Liver (tissue), 3 donors: ENCODE measurements at regions not wholly inside any gene's neighbourhood (a gene's known extent, or its start where the extent isn't known, plus 50 kb on each side); places are given as distances from the start of the nearest gene placed in this dataset.

Experiments
- CTCF ChIP-seq: fragments of 150-350 bp; IDR thresholded peaks from 2 replicates; pipeline ENCODE4 v1.5.1; 2017; ENCODE audit warnings: improper control_type of control experiment, low read depth, low read length; ENCODE audit not compliant: missing input control
- GABPA ChIP-seq, 2 donors: IDR thresholded peaks in 1 of 2; conservative IDR thresholded peaks in 1 of 2; 2 replicates each; pipeline ENCODE4 v1.6.1; 2016; ENCODE audit warnings: antibody characterized with exemption in 2 of 2, mild to moderate bottlenecking in 1 of 2, moderate library complexity in 1 of 2
- TAF1 ChIP-seq: conservative IDR thresholded peaks from 2 replicates; pipeline ENCODE4 v1.6.1; 2016; ENCODE audit warnings: antibody characterized with exemption, mild to moderate bottlenecking
- TF ChIP-seq, protein P1 (sequence below): IDR thresholded peaks from 2 replicates; pipeline ENCODE4 v1.6.1; 2016; ENCODE audit warnings: antibody characterized with exemption
- donor health status: healthy.
- donor health status: healthy.

DNA sequence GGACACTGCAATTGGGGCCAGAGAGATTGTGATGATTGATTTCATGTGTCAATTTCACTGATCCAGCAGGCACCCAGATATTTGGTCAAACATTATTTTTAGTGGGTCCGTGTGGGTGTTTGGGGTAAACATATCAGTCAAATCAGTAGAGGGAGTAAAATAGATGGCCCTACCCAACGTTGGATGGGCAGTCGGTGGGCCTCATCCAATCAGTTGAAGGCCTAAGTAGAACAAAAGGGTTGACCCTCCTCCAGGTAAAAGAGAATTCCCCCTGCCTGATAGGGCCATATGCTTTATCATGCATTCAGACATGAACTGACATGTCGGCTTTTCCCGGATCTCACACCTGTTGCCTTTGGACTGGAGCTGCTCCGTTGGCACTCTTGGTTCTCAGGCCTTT, 195.1 kb upstream of the CAND1 start:
- TF ChIP-seq GABPA (IDR thresholded peaks at IDR 0.05 in 1 of 2, conservative IDR thresholded peaks at IDR 0.05 in 1 of 2) = no peak
- no peak for TF ChIP-seq CTCF
- TF ChIP-seq TAF1 = no peak
- TF ChIP-seq, protein P1, sequence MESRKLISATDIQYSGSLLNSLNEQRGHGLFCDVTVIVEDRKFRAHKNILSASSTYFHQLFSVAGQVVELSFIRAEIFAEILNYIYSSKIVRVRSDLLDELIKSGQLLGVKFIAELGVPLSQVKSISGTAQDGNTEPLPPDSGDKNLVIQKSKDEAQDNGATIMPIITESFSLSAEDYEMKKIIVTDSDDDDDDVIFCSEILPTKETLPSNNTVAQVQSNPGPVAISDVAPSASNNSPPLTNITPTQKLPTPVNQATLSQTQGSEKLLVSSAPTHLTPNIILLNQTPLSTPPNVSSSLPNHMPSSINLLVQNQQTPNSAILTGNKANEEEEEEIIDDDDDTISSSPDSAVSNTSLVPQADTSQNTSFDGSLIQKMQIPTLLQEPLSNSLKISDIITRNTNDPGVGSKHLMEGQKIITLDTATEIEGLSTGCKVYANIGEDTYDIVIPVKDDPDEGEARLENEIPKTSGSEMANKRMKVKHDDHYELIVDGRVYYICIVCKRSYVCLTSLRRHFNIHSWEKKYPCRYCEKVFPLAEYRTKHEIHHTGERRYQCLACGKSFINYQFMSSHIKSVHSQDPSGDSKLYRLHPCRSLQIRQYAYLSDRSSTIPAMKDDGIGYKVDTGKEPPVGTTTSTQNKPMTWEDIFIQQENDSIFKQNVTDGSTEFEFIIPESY = no peak
